ENCODE measurements at regions not wholly inside any gene's neighbourhood (a gene's known extent, or its start where the extent isn't known, plus 50 kb on each side); places are given as distances from the start of the nearest gene placed in this dataset.

- DNase-seq, result no peak
These were observed 129.3 kb upstream of the TENM4 start for GRCh38 chr11:79570104-79570503.

GRCh38 chr11:79564288-79564925 is 123.6 kb upstream of the TENM4 start:
- peak; percentile 66 for DNase-seq

- no peak for DNase-seq
These were observed 120.7 kb upstream of the TENM4 start for GRCh38 chr11:79561496-79561895.

GRCh38 chr11:79550809-79551208 is 110.0 kb upstream of the TENM4 start:
- DNase-seq, result no peak

GRCh38 chr11:79547256-79547655 is 106.4 kb upstream of the TENM4 start:
- DNase-seq, result no peak

GRCh38 chr11:79546351-79546750 is 105.5 kb upstream of the TENM4 start:
- DNase-seq, result peak; percentile 57

- DNase-seq, result no peak
These were observed 103.5 kb upstream of the TENM4 start for GRCh38 chr11:79544361-79544760.

GRCh38 chr11:79543101-79543500 is 102.3 kb upstream of the TENM4 start:
- DNase-seq, result no peak

- no peak for DNase-seq
These were observed 100.6 kb upstream of the TENM4 start for GRCh38 chr11:79541466-79541865.

GRCh38 chr11:79538775-79539174 is 97.9 kb upstream of the TENM4 start:
- DNase-seq, result no peak

GRCh38 chr11:79536155-79536917 is 95.5 kb upstream of the TENM4 start:
- DNase-seq, result peak; percentile 90

- DNase-seq, result no peak
These were observed 94.8 kb upstream of the TENM4 start for GRCh38 chr11:79535606-79536005.

- no peak for DNase-seq
These were observed 84.4 kb upstream of the TENM4 start for GRCh38 chr11:79525257-79525656.

GRCh38 chr11:79522626-79523025 is 81.8 kb upstream of the TENM4 start:
- DNase-seq, result no peak

GRCh38 chr11:79520086-79520485 is 79.3 kb upstream of the TENM4 start:
- DNase-seq, result peak; percentile 59

- no peak for DNase-seq
These were observed 75.0 kb upstream of the TENM4 start for GRCh38 chr11:79515781-79516180.

- DNase-seq, result no peak
These were observed 73.9 kb upstream of the TENM4 start for GRCh38 chr11:79514695-79515094.

GRCh38 chr11:79514290-79514689 is 73.5 kb upstream of the TENM4 start:
- DNase-seq, result no peak

- DNase-seq, result peak; percentile 58
These were observed 72.1 kb upstream of the TENM4 start for GRCh38 chr11:79512706-79513469.

GRCh38 chr11:79510960-79511359 is 70.1 kb upstream of the TENM4 start:
- no peak for DNase-seq

- DNase-seq, result no peak
These were observed 67.6 kb upstream of the TENM4 start for GRCh38 chr11:79508461-79508860.

- DNase-seq, result no peak
These were observed 66.9 kb upstream of the TENM4 start for GRCh38 chr11:79507706-79508105.

GRCh38 chr11:79506734-79507344 is 66.0 kb upstream of the TENM4 start:
- DNase-seq, result no peak

Measured in DMS53 (cell line).